ENCODE measurements at regions not wholly inside any gene's neighbourhood (a gene's known extent, or its start where the extent isn't known, plus 50 kb on each side); places are given as distances from the start of the nearest gene placed in this dataset.

DNA sequence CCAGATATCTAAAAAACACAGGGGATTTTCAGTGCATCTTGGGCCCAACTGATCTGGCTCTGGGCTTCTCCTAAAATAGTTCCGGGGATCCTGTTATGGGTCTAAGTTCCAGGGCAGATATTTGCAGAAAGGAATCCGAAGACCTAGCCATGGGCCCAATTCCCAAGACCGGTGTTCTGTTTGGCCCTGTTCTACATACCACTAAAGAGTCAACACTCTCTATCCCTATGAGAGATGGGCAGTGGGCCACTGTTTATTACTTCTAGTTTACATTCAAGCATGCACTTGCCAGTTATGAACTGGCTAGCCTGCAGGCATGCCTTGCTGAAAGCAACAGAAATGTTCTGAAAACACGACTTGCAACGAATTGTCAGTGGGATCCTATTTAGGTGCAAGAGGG lies 87.4 kb upstream of the PLCB4 start:
- no peak overlapping the region for H4K5ac ChIP-seq (ENCODE audit: insufficient read length, low read depth, low read length)
- no peaks in the 10 kb centered on the region for H3K23me2 ChIP-seq (ENCODE audit: insufficient read length, low read depth, low read length, poor library complexity, severe bottlenecking)
- H3K9ac ChIP-seq (ENCODE audit: extremely low read depth, insufficient read length, low read length): no peak overlapping the region
- no peaks in the 10 kb centered on the region for H3K27me3 ChIP-seq (ENCODE audit: insufficient read depth, low read length)
- H2AFZ ChIP-seq (ENCODE audit: low read length): no peak overlapping the region
- H3K79me1 ChIP-seq (ENCODE audit: insufficient read depth, low read depth, low read length, poor library complexity, severe bottlenecking): no peaks in the 10 kb centered on the region
- H2BK20ac ChIP-seq (ENCODE audit: low read depth, low read length, poor library complexity, severe bottlenecking): no peak overlapping the region
- no peak overlapping the region for H2AK5ac ChIP-seq (ENCODE audit: insufficient read length, low read length)
- H2BK12ac ChIP-seq (ENCODE audit: insufficient read length, low read depth, low read length): no peak overlapping the region
- Mint-ChIP-seq H3K27me3 (ENCODE audit: low read depth) (no peaks in the 10 kb centered on the region), H3K36me3 (ENCODE audit: insufficient read depth in 1 of 3, low read depth in 3 of 3) (no peaks in the 10 kb centered on the region), H3K4me3 (no peak overlapping the region), H3K4me1 (peaks cover 0 to under 1% of the 10 kb centered on the region in 2 experiments; a peak in 1 of 4 replicates), H3K27ac (peak overlapping the region in 1 of 3 experiments; percentile 55; a peak in 2 of 7 replicates), H3K9me3 (no peaks in the 10 kb centered on the region)
- no peak overlapping the region for H3K23ac ChIP-seq (ENCODE audit: insufficient read length, low read depth, low read length)
- H3K14ac ChIP-seq (ENCODE audit: insufficient read depth, low read length): no peak overlapping the region
- no peak overlapping the region for H3K18ac ChIP-seq (ENCODE audit: insufficient read length, low read depth, low read length)
- H3T11ph ChIP-seq (ENCODE audit: low read length): no peak overlapping the region
- WGBS (ENCODE audit: extremely low coverage, insufficient read length, low lambda C conversion rate): no CpG with 5 or more reads among the region's 5 CpGs
- DNase-seq: no peak
- no peaks in the 10 kb centered on the region for H3K4me1 ChIP-seq (ENCODE audit: insufficient read depth, low read length)
- no peak overlapping the region for H3K4me2 ChIP-seq (ENCODE audit: insufficient read depth, insufficient read length, low read length)
- no peak overlapping the region for H3K56ac ChIP-seq (ENCODE audit: insufficient read length, low read depth, low read length)
- no peak overlapping the region for H4K91ac ChIP-seq (ENCODE audit: insufficient read length, low read depth, low read length)
- H2BK5ac ChIP-seq (ENCODE audit: insufficient read length, low read length): no peak overlapping the region
- H3K79me2 ChIP-seq (ENCODE audit: insufficient read depth, low read length): no peaks in the 10 kb centered on the region
- TF ChIP-seq, protein P1, sequence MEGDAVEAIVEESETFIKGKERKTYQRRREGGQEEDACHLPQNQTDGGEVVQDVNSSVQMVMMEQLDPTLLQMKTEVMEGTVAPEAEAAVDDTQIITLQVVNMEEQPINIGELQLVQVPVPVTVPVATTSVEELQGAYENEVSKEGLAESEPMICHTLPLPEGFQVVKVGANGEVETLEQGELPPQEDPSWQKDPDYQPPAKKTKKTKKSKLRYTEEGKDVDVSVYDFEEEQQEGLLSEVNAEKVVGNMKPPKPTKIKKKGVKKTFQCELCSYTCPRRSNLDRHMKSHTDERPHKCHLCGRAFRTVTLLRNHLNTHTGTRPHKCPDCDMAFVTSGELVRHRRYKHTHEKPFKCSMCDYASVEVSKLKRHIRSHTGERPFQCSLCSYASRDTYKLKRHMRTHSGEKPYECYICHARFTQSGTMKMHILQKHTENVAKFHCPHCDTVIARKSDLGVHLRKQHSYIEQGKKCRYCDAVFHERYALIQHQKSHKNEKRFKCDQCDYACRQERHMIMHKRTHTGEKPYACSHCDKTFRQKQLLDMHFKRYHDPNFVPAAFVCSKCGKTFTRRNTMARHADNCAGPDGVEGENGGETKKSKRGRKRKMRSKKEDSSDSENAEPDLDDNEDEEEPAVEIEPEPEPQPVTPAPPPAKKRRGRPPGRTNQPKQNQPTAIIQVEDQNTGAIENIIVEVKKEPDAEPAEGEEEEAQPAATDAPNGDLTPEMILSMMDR (conservative IDR thresholded peaks at IDR 0.05): no peak
- H4K20me1 ChIP-seq (ENCODE audit: control insufficient read depth, insufficient read depth, insufficient read length): no peaks in the 10 kb centered on the region
- H2BK15ac ChIP-seq (ENCODE audit: low read depth, low read length): no peak overlapping the region
- no peak overlapping the region for H2BK120ac ChIP-seq (ENCODE audit: low read depth, low read length, poor library complexity, severe bottlenecking)
- H3K27ac ChIP-seq (ENCODE audit: insufficient read length, low read depth, low read length): no peak overlapping the region
- H4K8ac ChIP-seq (replicated peaks; ENCODE audit: insufficient read length, low read depth, low read length): no peak overlapping the region
- no peak overlapping the region for H3K4ac ChIP-seq (ENCODE audit: low read depth, low read length)
- no peaks in the 10 kb centered on the region for H3K9me3 ChIP-seq (ENCODE audit: control insufficient read depth, low read depth, low read length)

Data from H9 (cell line).